ENCODE measurements at regions not wholly inside any gene's neighbourhood (a gene's known extent, or its start where the extent isn't known, plus 50 kb on each side); places are given as distances from the start of the nearest gene placed in this dataset.
A peak's percentile ranks its signal among the peaks of the same experiment; 100 is the strongest.

DNA sequence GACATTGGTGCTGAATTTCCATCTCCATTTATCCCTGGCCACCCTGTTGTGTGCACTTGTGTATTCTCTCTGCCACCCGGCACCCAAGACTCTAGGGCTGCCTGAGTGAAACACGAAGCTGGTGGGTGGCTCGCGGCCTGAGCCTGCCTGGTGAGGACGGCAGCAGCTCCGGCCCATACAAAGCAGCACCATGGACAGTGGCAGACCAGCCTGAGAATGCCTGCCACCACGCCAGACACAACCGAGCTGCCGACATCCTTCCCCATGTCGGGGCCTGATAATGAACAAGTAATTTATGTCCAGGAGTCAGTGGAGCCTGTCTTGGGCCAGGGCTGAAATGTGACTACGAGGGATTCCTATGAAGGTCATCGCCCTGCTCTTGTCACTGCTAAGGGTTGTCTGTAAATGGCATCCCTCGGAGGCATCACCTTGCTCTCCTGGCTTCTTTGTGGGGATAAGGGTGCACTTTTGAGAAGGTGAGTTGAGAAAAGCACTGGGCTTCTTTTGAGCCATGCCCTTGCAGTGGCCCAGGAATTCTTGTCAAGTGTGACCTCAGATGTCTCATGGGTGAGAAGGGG is 175.7 kb downstream of the MELK start (continued):
- TF ChIP-seq ZKSCAN5 (CRISPR knock-in tag; IDR thresholded peaks at IDR 0.05): no peak; the same call in 1 of the 2 replicates
- TF ChIP-seq, protein P1, sequence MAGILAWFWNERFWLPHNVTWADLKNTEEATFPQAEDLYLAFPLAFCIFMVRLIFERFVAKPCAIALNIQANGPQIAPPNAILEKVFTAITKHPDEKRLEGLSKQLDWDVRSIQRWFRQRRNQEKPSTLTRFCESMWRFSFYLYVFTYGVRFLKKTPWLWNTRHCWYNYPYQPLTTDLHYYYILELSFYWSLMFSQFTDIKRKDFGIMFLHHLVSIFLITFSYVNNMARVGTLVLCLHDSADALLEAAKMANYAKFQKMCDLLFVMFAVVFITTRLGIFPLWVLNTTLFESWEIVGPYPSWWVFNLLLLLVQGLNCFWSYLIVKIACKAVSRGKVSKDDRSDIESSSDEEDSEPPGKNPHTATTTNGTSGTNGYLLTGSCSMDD (CRISPR knock-in tag; IDR thresholded peaks at IDR 0.05): no peak
- TF ChIP-seq ATM (IDR thresholded peaks at IDR 0.05; ENCODE audit: borderline replicate concordance): no peak
- TF ChIP-seq HNRNPH1 (optimal IDR thresholded peaks at IDR 0.05; ENCODE audit: low read depth, low read length): no peak
- no peak for TF ChIP-seq RBM39 (IDR thresholded peaks at IDR 0.05; ENCODE audit: low read depth, low read length, poor library complexity, severe bottlenecking)
- TF ChIP-seq, protein P2, sequence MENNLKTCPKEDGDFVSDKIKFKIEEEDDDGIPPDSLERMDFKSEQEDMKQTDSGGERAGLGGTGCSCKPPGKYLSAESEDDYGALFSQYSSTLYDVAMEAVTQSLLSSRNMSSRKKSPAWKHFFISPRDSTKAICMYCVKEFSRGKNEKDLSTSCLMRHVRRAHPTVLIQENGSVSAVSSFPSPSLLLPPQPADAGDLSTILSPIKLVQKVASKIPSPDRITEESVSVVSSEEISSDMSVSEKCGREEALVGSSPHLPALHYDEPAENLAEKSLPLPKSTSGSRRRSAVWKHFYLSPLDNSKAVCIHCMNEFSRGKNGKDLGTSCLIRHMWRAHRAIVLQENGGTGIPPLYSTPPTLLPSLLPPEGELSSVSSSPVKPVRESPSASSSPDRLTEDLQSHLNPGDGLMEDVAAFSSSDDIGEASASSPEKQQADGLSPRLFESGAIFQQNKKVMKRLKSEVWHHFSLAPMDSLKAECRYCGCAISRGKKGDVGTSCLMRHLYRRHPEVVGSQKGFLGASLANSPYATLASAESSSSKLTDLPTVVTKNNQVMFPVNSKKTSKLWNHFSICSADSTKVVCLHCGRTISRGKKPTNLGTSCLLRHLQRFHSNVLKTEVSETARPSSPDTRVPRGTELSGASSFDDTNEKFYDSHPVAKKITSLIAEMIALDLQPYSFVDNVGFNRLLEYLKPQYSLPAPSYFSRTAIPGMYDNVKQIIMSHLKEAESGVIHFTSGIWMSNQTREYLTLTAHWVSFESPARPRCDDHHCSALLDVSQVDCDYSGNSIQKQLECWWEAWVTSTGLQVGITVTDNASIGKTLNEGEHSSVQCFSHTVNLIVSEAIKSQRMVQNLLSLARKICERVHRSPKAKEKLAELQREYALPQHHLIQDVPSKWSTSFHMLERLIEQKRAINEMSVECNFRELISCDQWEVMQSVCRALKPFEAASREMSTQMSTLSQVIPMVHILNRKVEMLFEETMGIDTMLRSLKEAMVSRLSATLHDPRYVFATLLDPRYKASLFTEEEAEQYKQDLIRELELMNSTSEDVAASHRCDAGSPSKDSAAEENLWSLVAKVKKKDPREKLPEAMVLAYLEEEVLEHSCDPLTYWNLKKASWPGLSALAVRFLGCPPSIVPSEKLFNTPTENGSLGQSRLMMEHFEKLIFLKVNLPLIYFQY (CRISPR knock-in tag; IDR thresholded peaks at IDR 0.05; ENCODE audit: borderline replicate concordance): no peak
- 0 out of 2 replicates have a peak, but pooled peaks have one; percentile 42 for TF ChIP-seq ZMAT3 (CRISPR knock-in tag; conservative IDR thresholded peaks at IDR 0.05)
- TF ChIP-seq SNRNP70 (IDR thresholded peaks at IDR 0.05; ENCODE audit: low read depth, low read length): no peak
- TF ChIP-seq, protein P3, sequence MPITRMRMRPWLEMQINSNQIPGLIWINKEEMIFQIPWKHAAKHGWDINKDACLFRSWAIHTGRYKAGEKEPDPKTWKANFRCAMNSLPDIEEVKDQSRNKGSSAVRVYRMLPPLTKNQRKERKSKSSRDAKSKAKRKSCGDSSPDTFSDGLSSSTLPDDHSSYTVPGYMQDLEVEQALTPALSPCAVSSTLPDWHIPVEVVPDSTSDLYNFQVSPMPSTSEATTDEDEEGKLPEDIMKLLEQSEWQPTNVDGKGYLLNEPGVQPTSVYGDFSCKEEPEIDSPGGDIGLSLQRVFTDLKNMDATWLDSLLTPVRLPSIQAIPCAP (CRISPR knock-in tag; IDR thresholded peaks at IDR 0.05; ENCODE audit: low read depth): no peak
- TF ChIP-seq RFXAP (CRISPR knock-in tag; IDR thresholded peaks at IDR 0.05; ENCODE audit: borderline replicate concordance): no peak
- TF ChIP-seq SP1 (IDR thresholded peaks at IDR 0.05): no peak
- TF ChIP-seq SP1 (CRISPR knock-in tag; IDR thresholded peaks at IDR 0.05): no peak
- no peak for TF ChIP-seq ZNF33B (CRISPR knock-in tag; IDR thresholded peaks at IDR 0.05)
- TF ChIP-seq, protein P4, sequence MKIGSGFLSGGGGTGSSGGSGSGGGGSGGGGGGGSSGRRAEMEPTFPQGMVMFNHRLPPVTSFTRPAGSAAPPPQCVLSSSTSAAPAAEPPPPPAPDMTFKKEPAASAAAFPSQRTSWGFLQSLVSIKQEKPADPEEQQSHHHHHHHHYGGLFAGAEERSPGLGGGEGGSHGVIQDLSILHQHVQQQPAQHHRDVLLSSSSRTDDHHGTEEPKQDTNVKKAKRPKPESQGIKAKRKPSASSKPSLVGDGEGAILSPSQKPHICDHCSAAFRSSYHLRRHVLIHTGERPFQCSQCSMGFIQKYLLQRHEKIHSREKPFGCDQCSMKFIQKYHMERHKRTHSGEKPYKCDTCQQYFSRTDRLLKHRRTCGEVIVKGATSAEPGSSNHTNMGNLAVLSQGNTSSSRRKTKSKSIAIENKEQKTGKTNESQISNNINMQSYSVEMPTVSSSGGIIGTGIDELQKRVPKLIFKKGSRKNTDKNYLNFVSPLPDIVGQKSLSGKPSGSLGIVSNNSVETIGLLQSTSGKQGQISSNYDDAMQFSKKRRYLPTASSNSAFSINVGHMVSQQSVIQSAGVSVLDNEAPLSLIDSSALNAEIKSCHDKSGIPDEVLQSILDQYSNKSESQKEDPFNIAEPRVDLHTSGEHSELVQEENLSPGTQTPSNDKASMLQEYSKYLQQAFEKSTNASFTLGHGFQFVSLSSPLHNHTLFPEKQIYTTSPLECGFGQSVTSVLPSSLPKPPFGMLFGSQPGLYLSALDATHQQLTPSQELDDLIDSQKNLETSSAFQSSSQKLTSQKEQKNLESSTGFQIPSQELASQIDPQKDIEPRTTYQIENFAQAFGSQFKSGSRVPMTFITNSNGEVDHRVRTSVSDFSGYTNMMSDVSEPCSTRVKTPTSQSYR (CRISPR knock-in tag; IDR thresholded peaks at IDR 0.05; ENCODE audit: borderline replicate concordance): peak; percentile 19; the same call in 1 of the 2 replicates
- peak; percentile 79 for TF ChIP-seq SMAD3 (CRISPR knock-in tag; IDR thresholded peaks at IDR 0.05)
- TF ChIP-seq DPF2 (CRISPR knock-in tag; IDR thresholded peaks at IDR 0.05; ENCODE audit: borderline replicate concordance, low read depth): no peak
- TF ChIP-seq, protein P5, sequence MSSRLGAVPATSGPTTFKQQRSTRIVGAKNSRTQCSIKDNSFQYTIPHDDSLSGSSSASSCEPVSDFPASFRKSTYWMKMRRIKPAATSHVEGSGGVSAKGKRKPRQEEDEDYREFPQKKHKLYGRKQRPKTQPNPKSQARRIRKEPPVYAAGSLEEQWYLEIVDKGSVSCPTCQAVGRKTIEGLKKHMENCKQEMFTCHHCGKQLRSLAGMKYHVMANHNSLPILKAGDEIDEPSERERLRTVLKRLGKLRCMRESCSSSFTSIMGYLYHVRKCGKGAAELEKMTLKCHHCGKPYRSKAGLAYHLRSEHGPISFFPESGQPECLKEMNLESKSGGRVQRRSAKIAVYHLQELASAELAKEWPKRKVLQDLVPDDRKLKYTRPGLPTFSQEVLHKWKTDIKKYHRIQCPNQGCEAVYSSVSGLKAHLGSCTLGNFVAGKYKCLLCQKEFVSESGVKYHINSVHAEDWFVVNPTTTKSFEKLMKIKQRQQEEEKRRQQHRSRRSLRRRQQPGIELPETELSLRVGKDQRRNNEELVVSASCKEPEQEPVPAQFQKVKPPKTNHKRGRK (CRISPR knock-in tag; IDR thresholded peaks at IDR 0.05): no peak
- peak; percentile 47 for TF ChIP-seq ZFY (CRISPR knock-in tag; IDR thresholded peaks at IDR 0.05)
- no peak for TF ChIP-seq NFYB (CRISPR knock-in tag; IDR thresholded peaks at IDR 0.05)
- no peak for TF ChIP-seq SOX6 (IDR thresholded peaks at IDR 0.05)
- no peak for TF ChIP-seq SOX6 (CRISPR knock-in tag; IDR thresholded peaks at IDR 0.05)
